Hepatocyte (in vitro differentiated cells): ENCODE measurements at regions not wholly inside any gene's neighbourhood (a gene's known extent, or its start where the extent isn't known, plus 50 kb on each side); places are given as distances from the start of the nearest gene placed in this dataset.
"Not testable (repeated sequence)": the region's sequence is repeated elsewhere in the genome, so short reads cannot be mapped to it uniquely, and the experiment has no call there.

Experiments
- DNase-seq: peaks from one replicate; pipeline ENCODE4 v3.0.0-alpha.2; 2016; ENCODE audit warnings: low spot score
- H2AFZ ChIP-seq: fragments of 200-600 bp; sonication (generic); 2 replicates; pipeline ENCODE4 v1.6.0; 2016; ENCODE audit warnings: antibody characterized with exemption, mild to moderate bottlenecking
- H3K27ac ChIP-seq: fragments of 200-600 bp; sonication (generic); 2 replicates; pipeline ENCODE4 v1.5.1; 2016; ENCODE audit warnings: mild to moderate bottlenecking
- H3K27me3 ChIP-seq: fragments of 200-600 bp; sonication (generic); 2 replicates; pipeline ENCODE4 v1.6.1; 2016
- H3K36me3 ChIP-seq: fragments of 200-600 bp; sonication (generic); replicated peaks from 2 replicates; pipeline ENCODE4 v1.5.1; 2016; ENCODE audit warnings: low read depth; ENCODE audit not compliant: insufficient read depth
- H3K4me1 ChIP-seq: fragments of 200-600 bp; sonication (generic); 2 replicates; pipeline ENCODE4 v1.5.1; 2016; ENCODE audit warnings: mild to moderate bottlenecking, moderate library complexity; ENCODE audit not compliant: insufficient read depth
- H3K4me2 ChIP-seq: fragments of 200-600 bp; sonication (generic); 2 replicates; pipeline ENCODE4 v1.6.0; 2016
- H3K4me3 ChIP-seq: fragments of 200-600 bp; sonication (generic); 2 replicates; pipeline ENCODE4 v1.5.1; 2016; ENCODE audit warnings: mild to moderate bottlenecking
- H3K79me2 ChIP-seq: fragments of 200-600 bp; sonication (generic); 2 replicates; pipeline ENCODE4 v1.6.0; 2017; ENCODE audit warnings: mild to moderate bottlenecking
- H3K9me2 ChIP-seq: fragments of 200-600 bp; sonication (generic); replicated peaks from 2 replicates; pipeline ENCODE4 v1.6.0; 2017; ENCODE audit warnings: mild to moderate bottlenecking; ENCODE audit not compliant: insufficient read depth
- H3K9me3 ChIP-seq: fragments of 200-600 bp; sonication (generic); 2 replicates; pipeline ENCODE4 v1.5.1; 2016; ENCODE audit warnings: low read depth, mild to moderate bottlenecking
- H4K20me1 ChIP-seq: fragments of 200-600 bp; sonication (generic); 2 replicates; pipeline ENCODE4 v1.6.0; 2016; ENCODE audit warnings: mild to moderate bottlenecking; ENCODE audit not compliant: insufficient read depth, poor library complexity, severe bottlenecking
- EZH2 ChIP-seq: fragments of 200-600 bp; sonication (generic); IDR thresholded peaks from 2 replicates; pipeline ENCODE4 v1.6.1; 2016; ENCODE audit warnings: antibody characterized with exemption, mild to moderate bottlenecking, borderline replicate concordance
- EZH2phosphoT487 ChIP-seq: fragments of 200-600 bp; sonication (generic); IDR thresholded peaks from one replicate; pipeline ENCODE4 v1.6.1; 2018; ENCODE audit warnings: antibody characterized with exemption, mild to moderate bottlenecking, low read depth, moderate library complexity; ENCODE audit not compliant: unreplicated experiment, severe bottlenecking
- WGBS: methylation state at CpG from one replicate; pipeline ENCODE4 v1.1.6; 2016; ENCODE audit warnings: low lambda C conversion rate; ENCODE audit errors: missing lambda C conversion rate; 5-methylcytosine and 5-hydroxymethylcytosine counted together
- TF ChIP-seq, protein P1 (sequence below): fragments of 200-600 bp; sonication (generic); IDR thresholded peaks from 2 replicates; pipeline ENCODE4 v1.5.1; 2016; ENCODE audit warnings: antibody characterized with exemption, mild to moderate bottlenecking; ENCODE audit not compliant: poor library complexity

DNA sequence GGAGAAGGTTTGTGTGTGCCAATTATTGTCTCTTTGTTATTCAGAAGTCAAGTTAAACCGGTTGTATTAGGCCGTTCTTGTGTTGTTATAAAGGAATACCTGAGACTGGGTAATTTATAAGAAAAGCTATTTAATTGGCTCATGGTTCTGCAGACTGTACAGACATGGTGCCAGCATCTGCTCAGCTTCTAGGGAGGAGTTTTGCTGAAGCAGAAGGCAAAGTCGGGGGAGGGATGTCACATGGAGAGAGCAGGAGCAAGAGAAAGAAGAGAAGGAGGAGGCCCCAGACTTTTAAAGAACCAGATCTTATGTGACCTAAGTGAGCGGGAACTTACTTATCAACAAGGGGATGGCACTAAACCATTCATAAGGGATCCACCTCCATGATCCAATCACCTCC lies 349.3 kb upstream of the PCDH18 start:
- WGBS = 82% methylated on average over 4 of the region's 4 CpGs
- H2AFZ ChIP-seq = no peak overlapping the region

DNA sequence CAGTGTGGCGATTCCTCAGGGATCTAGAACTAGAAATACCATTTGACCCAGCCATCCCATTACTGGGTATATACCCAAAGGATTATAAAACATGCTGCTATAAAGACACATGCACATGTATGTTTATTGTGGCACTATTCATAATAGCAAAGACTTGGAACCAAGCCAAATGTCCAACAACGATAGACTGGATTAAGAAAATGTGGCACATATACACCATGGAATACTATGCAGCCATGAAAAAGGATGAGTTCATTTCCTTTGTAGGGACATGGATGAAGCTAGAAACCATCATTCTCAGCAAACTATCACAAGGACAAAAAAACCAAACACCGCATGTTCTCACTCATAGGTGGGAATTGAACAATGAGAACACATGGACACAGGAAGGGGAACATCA lies 335.8 kb upstream of the PCDH18 start:
- not testable (repeated sequence) for H3K79me2 ChIP-seq, H3K4me2 ChIP-seq, H3K9me3 ChIP-seq, H3K27me3 ChIP-seq, H3K36me3 ChIP-seq, H3K4me3 ChIP-seq, H4K20me1 ChIP-seq, DNase-seq, H3K9me2 ChIP-seq, H3K4me1 ChIP-seq, H2AFZ ChIP-seq, H3K27ac ChIP-seq
- WGBS = 86% methylated on average over 2 of the region's 3 CpGs

More for the DNA sequence above, 349.3 kb upstream of the PCDH18 start:
- no peaks in the 10 kb centered on the region for H3K9me2 ChIP-seq
- no peaks in the 10 kb centered on the region for H3K9me3 ChIP-seq
- H3K4me3 ChIP-seq = no peak overlapping the region
- no peak overlapping the region for H3K4me2 ChIP-seq
- no peak for TF ChIP-seq EZH2
- TF ChIP-seq, protein P1, sequence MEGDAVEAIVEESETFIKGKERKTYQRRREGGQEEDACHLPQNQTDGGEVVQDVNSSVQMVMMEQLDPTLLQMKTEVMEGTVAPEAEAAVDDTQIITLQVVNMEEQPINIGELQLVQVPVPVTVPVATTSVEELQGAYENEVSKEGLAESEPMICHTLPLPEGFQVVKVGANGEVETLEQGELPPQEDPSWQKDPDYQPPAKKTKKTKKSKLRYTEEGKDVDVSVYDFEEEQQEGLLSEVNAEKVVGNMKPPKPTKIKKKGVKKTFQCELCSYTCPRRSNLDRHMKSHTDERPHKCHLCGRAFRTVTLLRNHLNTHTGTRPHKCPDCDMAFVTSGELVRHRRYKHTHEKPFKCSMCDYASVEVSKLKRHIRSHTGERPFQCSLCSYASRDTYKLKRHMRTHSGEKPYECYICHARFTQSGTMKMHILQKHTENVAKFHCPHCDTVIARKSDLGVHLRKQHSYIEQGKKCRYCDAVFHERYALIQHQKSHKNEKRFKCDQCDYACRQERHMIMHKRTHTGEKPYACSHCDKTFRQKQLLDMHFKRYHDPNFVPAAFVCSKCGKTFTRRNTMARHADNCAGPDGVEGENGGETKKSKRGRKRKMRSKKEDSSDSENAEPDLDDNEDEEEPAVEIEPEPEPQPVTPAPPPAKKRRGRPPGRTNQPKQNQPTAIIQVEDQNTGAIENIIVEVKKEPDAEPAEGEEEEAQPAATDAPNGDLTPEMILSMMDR = no peak
- TF ChIP-seq EZH2phosphoT487 = no peak
- no peak overlapping the region for H3K27ac ChIP-seq
- no peaks in the 10 kb centered on the region for H3K27me3 ChIP-seq
- DNase-seq = no peak
- H3K79me2 ChIP-seq = no peaks in the 10 kb centered on the region
- H3K36me3 ChIP-seq = no peaks in the 10 kb centered on the region
- H3K4me1 ChIP-seq = no peaks in the 10 kb centered on the region
- H4K20me1 ChIP-seq = no peaks in the 10 kb centered on the region

- no peak for TF ChIP-seq EZH2phosphoT487
- TF ChIP-seq, protein P1 = no peak
- TF ChIP-seq EZH2 = no peak
- Histone ChIP-seq H3K9me2 (no peaks in the 10 kb centered on the region), H4K20me1 (no peaks in the 10 kb centered on the region), H3K79me2 (no peaks in the 10 kb centered on the region), H3K36me3 (no peaks in the 10 kb centered on the region), H3K4me2 (no peak overlapping the region), H3K4me1 (no peaks in the 10 kb centered on the region), H3K27me3 (no peaks in the 10 kb centered on the region), H2AFZ (no peak overlapping the region), H3K4me3 (no peak overlapping the region), H3K27ac (no peak overlapping the region), H3K9me3 (no peaks in the 10 kb centered on the region)
- WGBS = 78% methylated on average over 3 of the region's 3 CpGs
- DNase-seq = no peak
Observed at GRCh38 chr4:137866671-137867070, 334.4 kb upstream of the PCDH18 start.

DNA sequence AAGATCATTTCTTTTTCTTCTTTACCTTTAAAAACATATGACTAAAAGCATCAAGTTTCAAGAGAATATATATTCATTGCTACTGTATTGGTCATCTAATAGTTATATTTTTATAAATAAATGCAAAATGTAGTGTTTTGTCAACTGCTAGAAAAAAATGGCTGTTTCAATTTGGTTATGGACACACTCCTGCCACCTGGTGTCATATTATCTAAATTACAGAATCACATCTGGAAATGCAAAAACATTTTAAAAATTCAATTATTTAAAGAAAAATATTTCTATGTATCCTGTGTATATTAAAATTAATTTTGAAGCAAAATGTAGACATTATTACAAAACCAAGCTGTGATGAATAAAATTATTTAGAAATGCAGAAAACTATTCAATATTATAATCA lies 329.4 kb upstream of the PCDH18 start:
- no peak overlapping the region for H3K4me3 ChIP-seq
- DNase-seq = peak; percentile 25
- H3K27me3 ChIP-seq = no peaks in the 10 kb centered on the region
- H3K79me2 ChIP-seq = no peaks in the 10 kb centered on the region
- no peak overlapping the region for H3K27ac ChIP-seq
- H4K20me1 ChIP-seq = no peaks in the 10 kb centered on the region
- H3K9me2 ChIP-seq = no peaks in the 10 kb centered on the region
- no peaks in the 10 kb centered on the region for H3K4me1 ChIP-seq
- no peak overlapping the region for H2AFZ ChIP-seq
- no peaks in the 10 kb centered on the region for H3K9me3 ChIP-seq
- no peak overlapping the region for H3K4me2 ChIP-seq
- TF ChIP-seq, protein P1 = peak; percentile 71
- TF ChIP-seq EZH2phosphoT487 = no peak
- no peaks in the 10 kb centered on the region for H3K36me3 ChIP-seq
